Loucy (cell line): ENCODE measurements at regions not wholly inside any gene's neighbourhood (a gene's known extent, or its start where the extent isn't known, plus 50 kb on each side); places are given as distances from the start of the nearest gene placed in this dataset.

Experiments
- H2AFZ ChIP-seq: fragments of 200-600 bp; sonication (generic); 2 replicates; pipeline ENCODE4 v1.6.0; 2016; ENCODE audit warnings: antibody characterized with exemption, mild to moderate bottlenecking, low read length, moderate library complexity
- H3F3A ChIP-seq: fragments of 200-600 bp; 2 replicates; pipeline ENCODE4 v1.6.0; 2016; ENCODE audit warnings: antibody characterized with exemption, low read depth, mild to moderate bottlenecking
- H3K27me3 ChIP-seq: fragments of 200-600 bp; sonication (generic); 2 replicates; pipeline ENCODE4 v1.6.1; 2014; ENCODE audit warnings: low read length, mild to moderate bottlenecking; ENCODE audit not compliant: insufficient read depth, poor library complexity, severe bottlenecking
- H3K36me3 ChIP-seq: fragments of 200-600 bp; sonication (generic); 2 replicates; pipeline ENCODE4 v1.6.1; 2016; ENCODE audit warnings: low read length; ENCODE audit not compliant: insufficient read depth
- H3K4me1 ChIP-seq: fragments of 200-600 bp; sonication (generic); 2 replicates; pipeline ENCODE4 v1.5.1; 2014; ENCODE audit warnings: low read length, mild to moderate bottlenecking; ENCODE audit not compliant: insufficient read depth, poor library complexity, severe bottlenecking
- H3K4me2 ChIP-seq: fragments of 200-600 bp; sonication (generic); 2 replicates; pipeline ENCODE4 v1.6.0; 2014; ENCODE audit warnings: antibody characterized with exemption, low read length, low read depth, mild to moderate bottlenecking; ENCODE audit not compliant: poor library complexity, severe bottlenecking
- H3K4me3 ChIP-seq: fragments of 200-600 bp; sonication (generic); 2 replicates; pipeline ENCODE4 v1.5.1; 2014; ENCODE audit warnings: low read length, mild to moderate bottlenecking, mixed read lengths; ENCODE audit not compliant: poor library complexity, severe bottlenecking
- H3K79me2 ChIP-seq: fragments of 200-600 bp; sonication (generic); 2 replicates; pipeline ENCODE4 v1.6.1; 2014; ENCODE audit warnings: low read length; ENCODE audit not compliant: insufficient read depth
- H3K9ac ChIP-seq: fragments of 200-600 bp; sonication (generic); 2 replicates; pipeline ENCODE4 v1.6.0; 2014; ENCODE audit warnings: mild to moderate bottlenecking, low read depth, low read length, moderate library complexity; ENCODE audit not compliant: poor library complexity, severe bottlenecking
- H3K9me2 ChIP-seq: fragments of 200-600 bp; sonication (generic); replicated peaks from 2 replicates; pipeline ENCODE4 v1.6.1; 2016; ENCODE audit warnings: low read depth, low read length, mixed read lengths
- H3K9me3 ChIP-seq: fragments of 200-600 bp; sonication (generic); 2 replicates; pipeline ENCODE4 v1.6.1; 2014; ENCODE audit warnings: mild to moderate bottlenecking, antibody characterized with exemption, low read length, low read depth; ENCODE audit not compliant: insufficient read depth
- H4K20me1 ChIP-seq: fragments of 200-600 bp; sonication (generic); 2 replicates; pipeline ENCODE4 v1.6.0; 2014; ENCODE audit warnings: antibody characterized with exemption, low read length, mild to moderate bottlenecking; ENCODE audit not compliant: insufficient read depth, poor library complexity, severe bottlenecking
- EZH2phosphoT487 ChIP-seq: fragments of 200-600 bp; IDR thresholded peaks from 2 replicates; pipeline ENCODE4 v1.6.1; 2018; ENCODE audit warnings: antibody characterized with exemption, mild to moderate bottlenecking, moderate library complexity, borderline replicate concordance
- TF ChIP-seq, protein P1 (sequence below): fragments of 200-600 bp; sonication (generic); conservative IDR thresholded peaks from 2 replicates; pipeline ENCODE4 v1.5.1; 2014; ENCODE audit warnings: mild to moderate bottlenecking, antibody characterized with exemption, low read length

DNA sequence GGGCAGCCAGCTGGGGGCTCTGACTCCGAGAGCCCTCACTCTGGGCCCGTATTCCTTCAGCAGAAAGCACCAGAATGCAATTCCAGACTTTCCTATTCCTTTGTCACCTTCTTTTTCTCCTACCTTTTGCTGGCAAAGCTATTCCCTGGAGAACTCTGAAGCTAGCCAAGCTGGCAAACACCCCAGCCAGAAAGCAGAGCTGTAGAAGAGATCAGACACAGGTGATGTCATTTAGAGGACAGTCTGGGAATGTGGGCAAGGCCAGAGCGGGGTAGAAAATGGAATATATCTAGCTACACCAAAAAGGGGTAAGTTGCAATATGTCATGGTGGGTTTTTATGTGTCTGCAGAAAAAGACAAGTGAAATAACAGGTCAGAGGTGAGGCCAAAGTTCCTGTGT lies 205.1 kb downstream of the NXPE2 start:
- H3K36me3 ChIP-seq = no peaks in the 10 kb centered on the region

DNA sequence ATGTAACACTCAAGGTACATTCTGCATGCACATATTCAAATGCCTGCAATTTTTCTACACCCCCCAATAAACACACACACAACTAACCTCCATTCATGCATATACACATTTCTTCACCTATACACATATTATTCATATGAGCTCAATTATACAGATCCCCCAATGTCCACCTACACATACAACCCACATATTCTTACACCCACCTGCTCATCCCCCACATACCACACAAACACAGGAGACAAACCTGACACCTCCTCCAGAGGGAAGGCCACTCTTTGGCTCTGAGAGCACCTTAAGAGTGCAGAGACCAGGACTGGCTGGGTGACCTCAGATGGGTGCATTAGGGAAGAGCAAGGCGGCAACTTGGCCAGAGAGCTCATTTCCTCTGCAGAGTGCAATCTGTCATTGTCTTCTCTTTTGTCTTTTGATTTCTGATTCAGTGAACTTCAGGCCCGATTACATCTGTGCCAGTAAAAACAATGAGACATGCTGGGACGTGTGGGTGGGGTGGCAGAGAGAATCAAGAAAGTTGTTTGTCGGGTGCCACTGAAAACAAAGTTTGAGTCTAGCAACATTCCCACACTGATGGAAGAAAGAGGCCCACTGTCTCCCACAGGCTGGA lies 208.4 kb downstream of the NXPE2 start:
- H4K20me1 ChIP-seq = no peaks in the 10 kb centered on the region
- H3K4me1 ChIP-seq = peaks cover 3% of the 10 kb centered on the region
- no peaks in the 10 kb centered on the region for H3K27me3 ChIP-seq
- H3K9ac ChIP-seq = no peak overlapping the region
- no peaks in the 10 kb centered on the region for H3K9me3 ChIP-seq
- no peaks in the 10 kb centered on the region for H3K36me3 ChIP-seq
- H3K4me3 ChIP-seq = no peak overlapping the region
- no peak overlapping the region for H3K4me2 ChIP-seq
- no peak overlapping the region for H2AFZ ChIP-seq
- no peaks in the 10 kb centered on the region for H3F3A ChIP-seq
- no peaks in the 10 kb centered on the region for H3K9me2 ChIP-seq
- TF ChIP-seq, protein P1, sequence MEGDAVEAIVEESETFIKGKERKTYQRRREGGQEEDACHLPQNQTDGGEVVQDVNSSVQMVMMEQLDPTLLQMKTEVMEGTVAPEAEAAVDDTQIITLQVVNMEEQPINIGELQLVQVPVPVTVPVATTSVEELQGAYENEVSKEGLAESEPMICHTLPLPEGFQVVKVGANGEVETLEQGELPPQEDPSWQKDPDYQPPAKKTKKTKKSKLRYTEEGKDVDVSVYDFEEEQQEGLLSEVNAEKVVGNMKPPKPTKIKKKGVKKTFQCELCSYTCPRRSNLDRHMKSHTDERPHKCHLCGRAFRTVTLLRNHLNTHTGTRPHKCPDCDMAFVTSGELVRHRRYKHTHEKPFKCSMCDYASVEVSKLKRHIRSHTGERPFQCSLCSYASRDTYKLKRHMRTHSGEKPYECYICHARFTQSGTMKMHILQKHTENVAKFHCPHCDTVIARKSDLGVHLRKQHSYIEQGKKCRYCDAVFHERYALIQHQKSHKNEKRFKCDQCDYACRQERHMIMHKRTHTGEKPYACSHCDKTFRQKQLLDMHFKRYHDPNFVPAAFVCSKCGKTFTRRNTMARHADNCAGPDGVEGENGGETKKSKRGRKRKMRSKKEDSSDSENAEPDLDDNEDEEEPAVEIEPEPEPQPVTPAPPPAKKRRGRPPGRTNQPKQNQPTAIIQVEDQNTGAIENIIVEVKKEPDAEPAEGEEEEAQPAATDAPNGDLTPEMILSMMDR = no peak
- TF ChIP-seq EZH2phosphoT487 = no peak
- no peaks in the 10 kb centered on the region for H3K79me2 ChIP-seq

More for the DNA sequence above, 205.1 kb downstream of the NXPE2 start:
- no peaks in the 10 kb centered on the region for H4K20me1 ChIP-seq
- H3F3A ChIP-seq = no peaks in the 10 kb centered on the region
- TF ChIP-seq EZH2phosphoT487 = no peak
- TF ChIP-seq, protein P1 = no peak
- H2AFZ ChIP-seq = no peak overlapping the region
- no peaks in the 10 kb centered on the region for H3K9me3 ChIP-seq
- H3K9me2 ChIP-seq = no peaks in the 10 kb centered on the region
- H3K79me2 ChIP-seq = no peaks in the 10 kb centered on the region
- H3K27me3 ChIP-seq = no peaks in the 10 kb centered on the region
- no peak overlapping the region for H3K9ac ChIP-seq
- H3K4me3 ChIP-seq = no peak overlapping the region
- H3K4me1 ChIP-seq = peaks cover 21% of the 10 kb centered on the region
- no peak overlapping the region for H3K4me2 ChIP-seq

DNA sequence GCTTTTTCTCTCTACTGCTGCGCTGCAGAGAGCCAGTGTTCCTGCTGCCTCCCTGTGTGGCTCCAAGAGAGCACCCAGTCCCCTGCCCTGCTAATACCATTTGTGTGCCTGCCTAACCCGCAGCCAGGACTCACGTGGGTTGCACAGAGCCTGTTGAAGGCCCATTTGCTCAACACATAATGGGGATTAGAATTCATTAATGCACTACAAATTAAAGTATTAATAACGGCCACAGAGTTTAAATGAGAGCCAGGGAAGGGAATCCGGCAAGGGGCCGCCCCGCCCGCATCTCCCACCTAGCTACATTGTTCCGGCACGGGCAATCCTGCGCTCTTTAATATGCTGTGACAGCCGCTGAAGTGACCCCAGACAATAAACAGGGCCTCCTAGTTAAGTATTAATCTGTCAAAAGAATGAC lies 211.3 kb downstream of the NXPE2 start:
- no peaks in the 10 kb centered on the region for H3K79me2 ChIP-seq
- no peak overlapping the region for H2AFZ ChIP-seq
- H3K9ac ChIP-seq = no peak overlapping the region
- no peaks in the 10 kb centered on the region for H3K9me3 ChIP-seq
- no peak overlapping the region for H3K4me3 ChIP-seq
- H4K20me1 ChIP-seq = no peaks in the 10 kb centered on the region
- no peaks in the 10 kb centered on the region for H3F3A ChIP-seq
- H3K9me2 ChIP-seq = no peaks in the 10 kb centered on the region
- H3K36me3 ChIP-seq = no peaks in the 10 kb centered on the region
- H3K27me3 ChIP-seq = no peaks in the 10 kb centered on the region
- H3K4me1 ChIP-seq = no peaks in the 10 kb centered on the region
- no peak overlapping the region for H3K4me2 ChIP-seq
- TF ChIP-seq EZH2phosphoT487 = no peak
- TF ChIP-seq, protein P1 = no peak
